Spleen (tissue), 11 donors: ENCODE measurements at regions not wholly inside any gene's neighbourhood (a gene's known extent, or its start where the extent isn't known, plus 50 kb on each side); places are given as distances from the start of the nearest gene placed in this dataset.

Experiments
- DNase-seq: peaks from one replicate; pipeline ENCODE4 v3.0.0-alpha.2; 2020
- H3K27ac ChIP-seq, 8 donors: fragments of 200-600 bp; sonication (generic) in 7 of 8; 1 replicate in 4 of 8; 2 replicates in 4 of 8; pipeline versions ENCODE4 v1.5.0 to v1.8.0; 2016 to 2021; ENCODE audit warnings: inconsistent platforms in 4 of 8, mild to moderate bottlenecking in 4 of 8, moderate library complexity in 1 of 8
- H3K27me3 ChIP-seq, 7 donors: fragments of 200-600 bp; sonication (generic) in 6 of 7; replicated peaks in 1 of 7; 1 replicate in 4 of 7; 2 replicates in 3 of 7; pipeline versions ENCODE4 v1.5.0 to v1.8.0; 2016 to 2021; ENCODE audit warnings: inconsistent platforms in 3 of 7, mild to moderate bottlenecking in 1 of 7
- H3K36me3 ChIP-seq, 6 donors: fragments of 200-600 bp; sonication (generic) in 5 of 6; 1 replicate in 4 of 6; 2 replicates in 2 of 6; pipeline versions ENCODE4 v1.5.0 to v1.8.0; 2016 to 2021; ENCODE audit warnings: inconsistent platforms in 2 of 6
- H3K4me1 ChIP-seq, 6 donors: fragments of 200-600 bp; sonication (generic) in 5 of 6; 1 replicate in 3 of 6; 2 replicates in 3 of 6; pipeline versions ENCODE4 v1.5.0 to v1.8.0; 2016 to 2021; ENCODE audit warnings: inconsistent platforms in 3 of 6
- H3K4me3 ChIP-seq, 8 donors: fragments of 200-600 bp; sonication (generic) in 7 of 8; 1 replicate in 4 of 8; 2 replicates in 4 of 8; pipeline versions ENCODE4 v1.5.0 to v1.8.0; 2016 to 2021; ENCODE audit warnings: inconsistent platforms in 4 of 8, mild to moderate bottlenecking in 4 of 8, moderate library complexity in 2 of 8
- H3K9me3 ChIP-seq, 8 donors: fragments of 200-600 bp; sonication (generic) in 7 of 8; 1 replicate in 4 of 8; 2 replicates in 4 of 8; pipeline versions ENCODE4 v1.5.0 to v1.8.0; 2016 to 2021; ENCODE audit warnings: inconsistent platforms in 4 of 8
- POLR2A ChIP-seq, 3 donors: fragments of 450-650 bp; IDR thresholded peaks; one replicate each; pipeline ENCODE4 v1.5.1; 2017; ENCODE audit warnings: antibody characterized with exemption in 3 of 3, mild to moderate bottlenecking in 1 of 3
- POLR2AphosphoS5 ChIP-seq, 3 donors: sonication (generic); formaldehyde crosslinking; IDR thresholded peaks; one replicate each; pipeline ENCODE4 v1.5.1; 2017; ENCODE audit warnings: antibody characterized with exemption in 3 of 3
- WGBS, 5 donors: extraction: QIAGEN DNeasy Blood & Tissue Kit in 3 of 5; methylation state at CpG; one replicate each; pipeline versions ENCODE4 v1.1.5 to v1.1.7; 2013 to 2018; 5-methylcytosine and 5-hydroxymethylcytosine counted together
- intact Hi-C: fragments of 100-400 bp; cut with DNase I; formaldehyde crosslinking; loops from one replicate; pipeline ENCODE4 v1.15.0; 2023; ENCODE audit warnings: low total_unique reads
- TF ChIP-seq, protein P1 (sequence below), 11 experiments: fragments of 200-600 bp in 7 of 11; fragments of 450-650 bp in 4 of 11; sonication (generic) in 4 of 11; IDR thresholded peaks in 8 of 11; conservative IDR thresholded peaks in 3 of 11; 1 replicate in 7 of 11; 2 replicates in 4 of 11; pipeline versions ENCODE4 v1.4.0 to v1.8.0; 2016 to 2021; ENCODE audit warnings: antibody characterized with exemption in 11 of 11, inconsistent platforms in 4 of 11, mild to moderate bottlenecking in 1 of 11
- donor health status: healthy with polysubstance abuse.
- donor health status: DM: no; HTN: no; CAD: no; lungs with moderate emphysema.
- donor health status: DM: no; HTN: no; CAD: no.
- donor health status: Bipolar disorder and iron deficiency.
- donor health status: healthy.
- donor health status: DM: no; HTN: no; CAD: no.
- donor health status: DM: yes; HTN: yes; CAD: no.

DNA sequence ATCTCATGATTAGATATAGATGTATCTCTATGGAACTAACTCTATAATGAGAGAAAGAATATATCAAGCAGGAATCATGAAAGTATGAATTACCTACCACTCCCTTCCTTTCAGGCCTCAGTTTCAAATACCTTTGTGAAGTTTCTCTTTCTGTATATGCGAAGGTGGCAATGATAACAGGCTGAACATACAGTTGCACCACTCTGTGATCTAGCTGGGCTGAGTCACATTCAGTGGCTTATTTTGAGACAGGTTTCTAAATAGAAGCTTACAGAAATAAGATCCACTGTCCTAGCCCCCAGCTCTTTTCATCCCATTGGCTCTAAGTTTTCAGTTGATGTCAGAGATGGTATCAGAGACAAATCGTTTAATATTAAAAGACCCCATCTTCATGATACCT, 662.0 kb downstream of the SLITRK1 start:
- no peak overlapping the region for H3K4me3 ChIP-seq
- no peak for DNase-seq
- no peak overlapping the region for H3K27ac ChIP-seq
- peaks cover 0 to 6% (median 0%) of the 10 kb centered on the region in 8 donors for H3K9me3 ChIP-seq
- WGBS, 5 donors = 83 to 97% (median 88%) methylated on average over 2 of the region's 2 CpGs
- H3K4me1 ChIP-seq = no peaks in the 10 kb centered on the region
- intact Hi-C loops = no loop called here
- no peaks in the 10 kb centered on the region for H3K27me3 ChIP-seq
- H3K36me3 ChIP-seq = no peaks in the 10 kb centered on the region
- TF ChIP-seq POLR2AphosphoS5 (IDR thresholded peaks at IDR 0.05) (no peak), POLR2A (IDR thresholded peaks at IDR 0.05) (no peak)
- TF ChIP-seq, protein P1, sequence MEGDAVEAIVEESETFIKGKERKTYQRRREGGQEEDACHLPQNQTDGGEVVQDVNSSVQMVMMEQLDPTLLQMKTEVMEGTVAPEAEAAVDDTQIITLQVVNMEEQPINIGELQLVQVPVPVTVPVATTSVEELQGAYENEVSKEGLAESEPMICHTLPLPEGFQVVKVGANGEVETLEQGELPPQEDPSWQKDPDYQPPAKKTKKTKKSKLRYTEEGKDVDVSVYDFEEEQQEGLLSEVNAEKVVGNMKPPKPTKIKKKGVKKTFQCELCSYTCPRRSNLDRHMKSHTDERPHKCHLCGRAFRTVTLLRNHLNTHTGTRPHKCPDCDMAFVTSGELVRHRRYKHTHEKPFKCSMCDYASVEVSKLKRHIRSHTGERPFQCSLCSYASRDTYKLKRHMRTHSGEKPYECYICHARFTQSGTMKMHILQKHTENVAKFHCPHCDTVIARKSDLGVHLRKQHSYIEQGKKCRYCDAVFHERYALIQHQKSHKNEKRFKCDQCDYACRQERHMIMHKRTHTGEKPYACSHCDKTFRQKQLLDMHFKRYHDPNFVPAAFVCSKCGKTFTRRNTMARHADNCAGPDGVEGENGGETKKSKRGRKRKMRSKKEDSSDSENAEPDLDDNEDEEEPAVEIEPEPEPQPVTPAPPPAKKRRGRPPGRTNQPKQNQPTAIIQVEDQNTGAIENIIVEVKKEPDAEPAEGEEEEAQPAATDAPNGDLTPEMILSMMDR (IDR thresholded peaks at IDR 0.05 in 8 of 11, conservative IDR thresholded peaks at IDR 0.05 in 3 of 11) = no peak

DNA sequence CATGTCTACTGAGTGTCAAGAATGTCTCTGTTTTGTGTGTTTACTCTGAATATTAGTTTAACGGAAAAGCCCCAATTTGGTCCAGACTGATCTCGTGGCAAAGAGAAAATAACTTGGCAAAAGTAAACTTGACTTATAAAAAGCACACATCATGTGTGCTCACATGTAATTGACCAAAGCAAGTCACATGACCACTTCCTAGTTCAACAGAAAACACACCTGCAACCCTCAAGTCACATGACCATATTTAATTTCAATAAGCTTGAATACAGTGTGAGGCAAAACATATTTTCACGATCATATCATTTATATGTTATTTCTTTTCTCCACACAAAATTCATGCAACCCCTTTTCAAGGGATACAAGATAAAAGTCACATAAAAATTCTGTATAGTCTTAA, 662.4 kb downstream of the SLITRK1 start:
- H3K9me3 ChIP-seq = peaks cover 0 to 8% (median 0%) of the 10 kb centered on the region in 8 donors
- no peaks in the 10 kb centered on the region for H3K27me3 ChIP-seq
- no peak for DNase-seq
- TF ChIP-seq POLR2A (IDR thresholded peaks at IDR 0.05) (no peak), POLR2AphosphoS5 (IDR thresholded peaks at IDR 0.05) (no peak)
- TF ChIP-seq, protein P1 (IDR thresholded peaks at IDR 0.05 in 8 of 11, conservative IDR thresholded peaks at IDR 0.05 in 3 of 11) = no peak
- H3K4me3 ChIP-seq = no peak overlapping the region
- WGBS, 5 donors = 86 to 94% (median 88%) methylated on average over 3 of the region's 3 CpGs
- H3K27ac ChIP-seq = no peak overlapping the region
- intact Hi-C loops = no loop called here
- H3K36me3 ChIP-seq = no peaks in the 10 kb centered on the region
- no peaks in the 10 kb centered on the region for H3K4me1 ChIP-seq

DNA sequence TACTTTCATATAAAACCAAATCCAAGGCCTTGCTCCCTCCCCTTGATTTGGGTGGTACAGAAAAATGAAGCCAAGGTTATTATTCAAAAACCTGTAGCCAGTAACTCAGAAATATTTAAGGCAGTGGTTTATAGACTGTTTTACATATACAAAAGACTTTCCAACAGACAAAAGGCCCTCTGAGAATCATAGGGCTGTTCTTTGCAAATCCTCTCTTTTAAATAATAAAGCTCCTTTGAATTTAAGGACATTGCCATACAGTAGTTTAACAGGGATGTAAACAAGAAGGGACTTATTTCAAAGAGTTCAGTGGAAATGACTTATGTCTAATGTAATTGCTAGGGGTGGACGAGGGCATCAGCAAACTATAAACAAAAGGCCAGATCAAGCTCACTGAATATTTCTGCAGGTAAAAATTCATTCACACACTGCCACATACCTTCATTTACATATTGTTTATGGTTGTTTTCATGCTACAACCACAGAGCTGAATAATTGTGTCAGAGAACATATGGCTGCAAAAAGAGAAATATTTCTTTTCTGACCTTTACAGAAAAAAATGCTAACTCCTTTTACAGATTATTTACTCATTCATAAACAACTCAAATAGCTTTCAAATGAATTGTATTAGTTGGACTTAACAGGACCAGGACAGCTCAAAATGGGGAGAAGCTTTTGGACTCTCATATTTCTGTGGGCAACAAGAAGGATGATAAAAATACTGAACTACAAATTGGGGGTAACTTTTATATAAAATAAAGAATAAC, 665.6 kb downstream of the SLITRK1 start:
- no peak for DNase-seq
- Histone ChIP-seq H3K36me3 (no peaks in the 10 kb centered on the region), H3K4me1 (no peaks in the 10 kb centered on the region), H3K27ac (no peak overlapping the region), H3K9me3 (peaks cover 0 to 18% (median 8%) of the 10 kb centered on the region in 8 donors), H3K27me3 (no peaks in the 10 kb centered on the region), H3K4me3 (no peak overlapping the region)
- WGBS, 5 donors = 38 to 67% (median 47%) methylated on average over 1 of the region's 1 CpG
- intact Hi-C loops = no loop called here
- no peak for TF ChIP-seq POLR2A (IDR thresholded peaks at IDR 0.05)
- no peak for TF ChIP-seq POLR2AphosphoS5 (IDR thresholded peaks at IDR 0.05)
- TF ChIP-seq, protein P1 (IDR thresholded peaks at IDR 0.05 in 8 of 11, conservative IDR thresholded peaks at IDR 0.05 in 3 of 11) = no peak

DNA sequence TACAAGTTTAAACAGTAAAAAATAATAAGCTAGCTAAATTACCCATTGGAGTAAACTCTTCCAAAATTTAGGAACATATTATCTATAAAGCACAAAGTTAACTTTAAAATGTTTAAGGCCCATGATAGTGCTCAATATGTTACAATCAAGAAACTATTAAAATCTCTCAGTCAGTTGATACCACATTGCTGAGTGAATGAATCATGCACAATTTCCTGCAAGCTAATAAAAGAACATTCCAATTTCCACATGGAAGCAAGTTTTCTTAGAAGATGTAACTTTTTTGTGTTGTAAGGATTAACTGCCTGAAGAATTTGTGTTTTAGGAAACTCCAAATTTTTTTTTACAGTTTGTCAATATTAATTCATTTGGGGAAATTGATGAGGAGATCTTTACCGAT, 666.6 kb downstream of the SLITRK1 start:
- H3K4me3 ChIP-seq = no peak overlapping the region
- WGBS, 5 donors = 75 to 89% (median 86%) methylated on average over 1 of the region's 1 CpG
- TF ChIP-seq POLR2A (IDR thresholded peaks at IDR 0.05) (no peak), POLR2AphosphoS5 (IDR thresholded peaks at IDR 0.05) (no peak)
- TF ChIP-seq, protein P1 (IDR thresholded peaks at IDR 0.05 in 8 of 11, conservative IDR thresholded peaks at IDR 0.05 in 3 of 11) = no peak
- H3K4me1 ChIP-seq = no peaks in the 10 kb centered on the region
- DNase-seq = no peak
- H3K9me3 ChIP-seq = peaks cover 0 to 28% (median 17%) of the 10 kb centered on the region in 8 donors
- no peak overlapping the region for H3K27ac ChIP-seq
- no peaks in the 10 kb centered on the region for H3K27me3 ChIP-seq
- H3K36me3 ChIP-seq = no peaks in the 10 kb centered on the region
- intact Hi-C loops = no loop called here
